ENCODE measurements at regions not wholly inside any gene's neighbourhood (a gene's known extent, or its start where the extent isn't known, plus 50 kb on each side); places are given as distances from the start of the nearest gene placed in this dataset.

DNA sequence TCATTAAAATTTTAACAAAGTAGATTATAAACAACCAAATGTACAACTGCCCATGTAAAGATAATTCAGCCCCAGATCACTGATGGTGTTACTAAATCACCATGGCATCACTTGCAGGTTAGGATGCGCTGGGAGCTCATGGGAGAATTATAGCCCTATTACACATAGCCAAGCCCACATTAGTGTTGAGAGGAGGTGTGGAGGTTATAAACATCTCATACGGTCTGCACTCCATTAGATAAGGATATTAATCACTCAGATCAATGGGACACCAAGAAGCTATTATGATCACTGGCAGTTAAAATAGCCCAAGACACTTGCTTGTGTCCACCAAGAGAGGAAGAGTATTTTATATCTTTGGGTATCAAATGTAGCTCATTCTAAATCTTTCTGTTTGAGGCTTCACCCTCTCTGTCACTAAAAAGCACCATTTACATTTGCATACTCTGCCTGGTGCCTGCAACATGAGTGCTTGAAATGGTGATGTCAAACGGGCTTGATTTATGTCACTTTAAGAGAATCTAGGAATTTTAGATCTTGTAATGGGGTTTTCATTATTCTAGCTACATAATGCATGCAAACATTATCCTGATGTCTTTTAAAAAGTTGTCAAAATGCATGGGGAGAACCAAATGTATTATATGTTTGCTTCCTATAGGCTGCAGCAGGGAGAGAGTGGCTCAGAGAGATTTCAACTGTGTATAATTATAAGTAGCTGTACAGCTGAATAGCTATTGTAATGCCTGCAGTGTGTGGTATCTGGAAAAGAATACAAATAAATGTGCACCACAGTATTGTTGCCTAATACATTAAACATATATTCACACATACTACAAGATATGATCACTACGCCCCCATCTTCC is 654.1 kb upstream of the MARCKS start:
- TF ChIP-seq CTCF (IDR thresholded peaks at IDR 0.05) (no peak), POLR2A (IDR thresholded peaks at IDR 0.05) (no peak)

Measured in ovary (tissue), 3 donors.